HG03457 (cell line): ENCODE measurements at regions not wholly inside any gene's neighbourhood (a gene's known extent, or its start where the extent isn't known, plus 50 kb on each side); places are given as distances from the start of the nearest gene placed in this dataset.

Source experiments
- ATAC-seq: cut with Tn5 transposase; IDR thresholded peaks from one replicate; pipeline ENCODE4 v1.9.1; 2021; ENCODE audit warnings: moderate number of reproducible peaks; ENCODE audit not compliant: unreplicated experiment

DNA sequence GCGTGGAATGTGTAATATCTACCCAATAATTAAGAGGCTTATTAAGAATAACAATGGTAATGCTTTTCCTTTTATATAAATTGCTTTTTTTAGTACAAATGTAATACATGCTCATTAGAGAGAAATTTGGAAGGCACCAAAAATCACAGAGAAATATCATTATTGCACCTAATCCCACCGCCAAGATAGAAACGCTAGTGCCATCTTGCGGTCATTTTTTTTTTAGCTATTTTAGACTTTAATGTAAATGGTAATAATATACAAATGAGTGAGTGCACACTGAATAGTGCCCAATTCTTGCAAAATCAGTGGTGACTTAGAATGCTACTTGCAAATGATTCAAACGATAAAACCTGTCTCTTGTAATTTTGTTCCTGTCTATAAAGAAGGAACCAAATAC lies 576.8 kb upstream of the TMEM132C start:
- no peak for ATAC-seq

GRCh38 chr12:127696963-127697362 lies 570.0 kb upstream of the TMEM132C start:
- no peak for ATAC-seq

- ATAC-seq = no peak
These were observed 563.9 kb upstream of the TMEM132C start for GRCh38 chr12:127703026-127703425.

GRCh38 chr12:127711108-127711507 lies 555.9 kb upstream of the TMEM132C start:
- ATAC-seq = no peak

- ATAC-seq = no peak
These were observed 554.4 kb upstream of the TMEM132C start for GRCh38 chr12:127712561-127712960.

DNA sequence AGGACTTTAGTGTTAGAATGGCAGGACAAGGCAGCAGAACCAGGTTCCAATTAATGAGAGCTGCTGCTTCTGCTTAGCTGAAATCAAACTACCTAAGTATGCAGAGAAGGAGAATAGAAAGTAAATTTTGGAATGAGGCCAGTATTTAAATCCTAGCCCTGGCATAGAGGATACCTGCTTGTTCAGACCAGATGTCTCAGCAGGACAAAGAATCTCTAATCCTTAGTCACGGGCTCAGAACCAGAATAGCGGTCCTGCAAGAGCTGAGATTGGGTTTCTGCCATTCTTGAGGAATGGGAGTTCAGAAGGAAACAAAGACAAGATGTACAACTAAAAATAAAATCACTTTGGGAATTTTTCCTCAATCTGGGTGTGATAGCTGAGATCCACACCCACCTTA lies 550.8 kb upstream of the TMEM132C start:
- ATAC-seq = no peak

- ATAC-seq = no peak
These were observed 549.7 kb upstream of the TMEM132C start for GRCh38 chr12:127717278-127717677.

GRCh38 chr12:127720334-127720733 lies 546.6 kb upstream of the TMEM132C start:
- no peak for ATAC-seq

- no peak for ATAC-seq
These were observed 544.4 kb upstream of the TMEM132C start for GRCh38 chr12:127722611-127723010.

- ATAC-seq = no peak
These were observed 543.7 kb upstream of the TMEM132C start for GRCh38 chr12:127723251-127723650.

GRCh38 chr12:127726671-127727315 lies 540.2 kb upstream of the TMEM132C start:
- no peak for ATAC-seq

DNA sequence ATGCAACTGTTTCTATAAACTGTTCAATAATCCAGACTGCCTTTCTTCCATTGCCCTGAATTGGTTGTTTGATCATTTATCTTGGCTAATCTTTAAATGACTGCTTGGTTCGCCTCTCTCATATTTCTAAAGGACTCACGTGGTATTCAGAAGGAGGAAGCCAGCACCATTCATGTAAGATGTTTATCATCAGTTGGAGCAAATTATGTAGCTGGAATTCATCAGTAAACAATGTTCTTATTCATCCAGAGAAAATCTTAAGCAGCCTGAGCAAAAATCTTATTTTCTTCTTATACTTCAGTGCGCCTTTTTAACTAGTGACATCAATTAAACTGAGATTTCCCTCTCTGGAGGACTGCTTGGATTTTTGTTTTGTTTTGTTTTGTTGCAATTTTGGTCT lies 538.7 kb upstream of the TMEM132C start:
- ATAC-seq = no peak

GRCh38 chr12:127728729-127729128 lies 538.2 kb upstream of the TMEM132C start:
- ATAC-seq = no peak

- ATAC-seq = no peak
These were observed 537.6 kb upstream of the TMEM132C start for GRCh38 chr12:127729381-127729780.

DNA sequence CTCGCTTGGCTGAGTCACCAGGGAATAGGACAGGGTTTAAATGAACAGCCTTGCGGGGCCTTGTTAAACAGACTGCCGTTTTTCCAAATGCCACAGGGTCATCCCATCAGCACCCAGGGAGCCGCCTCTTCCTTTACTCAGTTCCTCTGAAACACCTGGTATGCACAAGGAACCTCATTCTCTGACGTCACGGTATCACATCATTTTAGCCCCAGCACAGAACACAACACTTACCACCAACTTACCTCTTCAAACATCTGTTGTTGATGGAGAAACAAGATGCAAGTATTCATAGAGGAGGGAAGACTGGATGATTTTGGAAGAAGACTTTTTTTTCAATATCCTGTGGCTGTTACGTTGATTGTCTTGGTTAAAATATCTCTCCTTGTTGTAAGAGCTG lies 535.3 kb upstream of the TMEM132C start:
- no peak for ATAC-seq

GRCh38 chr12:127742231-127742630 lies 524.7 kb upstream of the TMEM132C start:
- no peak for ATAC-seq

DNA sequence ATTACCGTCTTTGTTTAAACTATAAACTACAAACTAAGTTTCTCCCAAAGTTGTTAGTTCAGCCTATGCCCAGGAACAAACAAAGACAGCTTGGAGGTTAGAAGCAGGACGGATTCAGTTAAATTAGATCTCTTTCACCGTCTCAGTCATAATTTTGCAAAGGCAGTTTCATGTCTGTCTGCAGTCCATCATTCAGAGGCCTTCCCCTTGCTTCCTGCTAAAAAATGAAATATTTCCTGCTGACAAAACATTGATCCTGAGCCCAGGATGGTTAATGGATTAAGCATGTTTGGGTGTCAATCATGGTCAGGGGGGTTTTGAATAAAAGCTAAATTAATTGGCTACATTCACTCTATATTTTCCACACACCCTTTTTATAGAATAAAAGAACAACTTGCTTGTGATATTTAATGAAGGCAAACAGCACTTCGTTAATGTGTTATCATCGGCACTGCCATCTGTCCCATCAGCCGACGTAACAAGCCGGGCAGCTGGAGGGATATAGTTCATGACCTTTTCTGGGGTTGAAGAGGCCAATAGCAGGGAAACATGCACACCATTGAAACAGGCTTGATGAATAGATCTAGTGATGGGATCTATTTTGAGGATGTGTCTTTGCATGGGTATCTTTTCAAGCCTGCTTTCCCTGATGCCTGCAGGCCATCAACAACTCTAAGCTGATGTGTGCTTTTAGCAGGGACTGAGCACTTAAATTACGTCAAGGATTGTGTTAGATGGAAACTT lies 521.3 kb upstream of the TMEM132C start:
- no peak for ATAC-seq

GRCh38 chr12:127749416-127749815 lies 517.6 kb upstream of the TMEM132C start:
- ATAC-seq = no peak

DNA sequence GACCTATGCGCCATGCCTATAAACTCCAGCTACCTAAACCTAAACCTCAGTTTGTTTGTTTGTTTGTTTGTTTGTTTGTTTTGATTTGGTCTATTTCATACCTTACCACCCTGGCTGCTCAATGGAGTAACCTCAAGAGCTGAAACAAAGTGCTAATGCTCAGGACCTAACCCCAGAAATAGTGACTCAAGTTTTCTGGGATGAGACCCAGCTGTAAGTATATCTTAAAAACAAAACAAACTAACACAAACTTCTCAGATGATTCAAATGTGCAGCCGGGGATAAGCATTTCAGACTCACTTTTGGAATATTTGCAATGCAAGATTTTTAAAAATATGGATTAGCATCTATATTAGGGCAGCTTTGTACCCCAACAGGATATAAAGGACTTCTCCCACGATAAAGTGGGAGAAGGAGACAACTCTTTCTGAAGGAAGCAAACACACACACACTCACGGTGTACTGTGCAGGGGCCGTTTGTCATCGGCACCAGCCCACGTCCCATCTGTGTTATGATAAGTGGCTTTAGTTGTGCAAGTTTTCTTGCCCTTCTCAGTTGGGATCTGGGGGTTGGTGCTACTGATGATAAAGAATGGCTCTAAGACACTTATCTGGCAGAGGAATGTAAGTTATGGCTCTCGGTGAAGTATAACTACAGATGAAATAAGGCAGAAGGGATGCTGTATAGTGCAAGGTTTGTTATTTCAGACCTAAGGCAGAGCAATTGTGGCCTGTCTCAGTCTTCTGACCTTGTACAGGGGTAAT lies 516.7 kb upstream of the TMEM132C start:
- ATAC-seq = no peak

DNA sequence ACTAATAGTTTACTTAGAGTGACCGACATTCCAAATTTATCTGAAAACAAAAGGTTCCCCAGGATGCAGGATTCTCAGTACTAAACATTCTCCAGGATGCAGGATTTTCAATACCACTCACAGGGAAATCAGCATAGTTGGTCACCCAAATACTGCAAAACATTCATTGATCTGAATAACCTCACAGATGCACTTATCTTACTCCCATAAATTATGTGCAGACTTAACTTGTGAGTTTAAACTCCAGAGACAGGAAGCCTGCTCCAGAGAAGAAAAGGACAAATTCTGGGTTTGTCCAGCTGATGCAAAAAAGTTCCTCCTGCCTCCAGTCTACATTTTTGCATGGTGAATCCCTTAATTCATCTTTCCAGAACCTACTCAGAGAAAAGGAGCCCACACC lies 514.2 kb upstream of the TMEM132C start:
- no peak for ATAC-seq

DNA sequence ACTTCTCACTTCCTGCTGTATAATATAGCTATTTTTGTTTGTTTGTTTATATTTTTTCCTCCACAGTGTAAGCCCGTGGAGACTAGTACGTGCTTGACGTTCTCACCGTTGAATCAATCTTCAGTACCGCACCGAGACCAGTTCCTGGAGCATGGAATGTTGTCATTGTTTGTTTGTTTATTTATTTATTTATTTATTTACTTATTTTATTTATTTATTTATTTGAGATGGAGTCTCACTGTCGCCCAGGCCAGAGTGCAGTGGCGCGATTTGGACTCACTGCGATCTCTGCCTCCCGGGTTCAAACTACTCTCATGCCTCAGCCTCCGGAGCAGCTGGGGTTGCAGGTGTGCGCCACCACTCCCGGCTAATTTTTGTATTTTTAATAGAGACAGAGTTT lies 506.6 kb upstream of the TMEM132C start:
- no peak for ATAC-seq

DNA sequence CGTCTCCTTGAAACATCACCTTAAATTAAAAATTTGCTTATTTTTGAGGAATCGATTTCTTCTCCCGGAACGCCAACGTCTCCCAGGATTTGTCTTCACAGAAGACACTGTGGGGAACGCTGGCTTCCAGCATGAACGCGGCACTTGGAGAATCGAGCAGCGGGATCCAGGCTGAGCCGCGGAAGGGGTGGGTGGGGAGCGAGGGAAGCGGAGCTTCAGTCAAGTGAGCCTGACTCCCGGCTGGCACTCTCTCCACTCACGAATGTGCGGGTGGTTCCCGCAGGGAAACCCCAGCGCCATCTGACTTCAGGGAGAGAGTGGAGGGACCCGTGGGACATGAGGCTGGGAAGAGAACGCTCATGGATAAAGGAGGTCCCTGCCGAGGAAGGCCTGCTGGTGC lies 506.0 kb upstream of the TMEM132C start:
- ATAC-seq = no peak
